H1 (cell line): ENCODE measurements at regions not wholly inside any gene's neighbourhood (a gene's known extent, or its start where the extent isn't known, plus 50 kb on each side); places are given as distances from the start of the nearest gene placed in this dataset.
"Not testable (repeated sequence)": the region's sequence is repeated elsewhere in the genome, so short reads cannot be mapped to it uniquely, and the experiment has no call there.

ENCODE experiments used
- CTCF ChIP-seq, 3 experiments: IDR thresholded peaks; 1 replicate in 2 of 3; 2 replicates in 1 of 3; pipeline versions ENCODE4 v1.5.1 to v1.6.1; 2011; ENCODE audit warnings: low read length in 3 of 3, mild to moderate bottlenecking in 3 of 3, inconsistent platforms in 2 of 3, low read depth in 1 of 3, moderate library complexity in 1 of 3; ENCODE audit not compliant: insufficient read depth in 1 of 3; ENCODE audit errors: control extremely low read depth in 1 of 3
- FOSL1 ChIP-seq: IDR thresholded peaks from 2 replicates; pipeline ENCODE4 v1.6.1; 2011; ENCODE audit warnings: mild to moderate bottlenecking, low read depth, low read length, moderate library complexity; ENCODE audit not compliant: insufficient read depth
- GABPA ChIP-seq: IDR thresholded peaks from 2 replicates; pipeline ENCODE4 v1.6.1; 2011; ENCODE audit warnings: mild to moderate bottlenecking, low read length, moderate library complexity, borderline replicate concordance; ENCODE audit not compliant: insufficient read depth
- MAX ChIP-seq: IDR thresholded peaks from 2 replicates; pipeline ENCODE4 v1.6.1; 2012; ENCODE audit warnings: inconsistent platforms
- POLR2A ChIP-seq, 2 experiments: IDR thresholded peaks; 1 replicate in 1 of 2; 2 replicates in 1 of 2; pipeline ENCODE4 v1.6.1; 2011; ENCODE audit warnings: low read depth in 2 of 2, low read length in 2 of 2, mild to moderate bottlenecking in 2 of 2; ENCODE audit errors: control extremely low read depth in 1 of 2
- POLR2AphosphoS5 ChIP-seq: IDR thresholded peaks from 2 replicates; pipeline ENCODE4 v1.6.1; 2011; ENCODE audit warnings: low read depth, low read length
- RAD21 ChIP-seq, 2 experiments: IDR thresholded peaks in 1 of 2; conservative IDR thresholded peaks in 1 of 2; 2 replicates each; pipeline ENCODE4 v1.6.1; 2011; ENCODE audit warnings: low read depth in 2 of 2, low read length in 2 of 2, improper control_type of control experiment in 1 of 2, inconsistent platforms in 1 of 2, mild to moderate bottlenecking in 1 of 2, moderate library complexity in 1 of 2

- not testable (repeated sequence) for TF ChIP-seq POLR2AphosphoS5; FOSL1; RAD21 (IDR thresholded peaks at IDR 0.05 in 1 of 2, conservative IDR thresholded peaks at IDR 0.05 in 1 of 2; ENCODE audit: low read depth in 2 of 2, low read length in 2 of 2); CTCF (IDR thresholded peaks at IDR 0.05; ENCODE audit: control extremely low read depth in 1 of 3, insufficient read depth in 1 of 3, low read depth in 1 of 3, low read length in 3 of 3); MAX; GABPA; POLR2A (IDR thresholded peaks at IDR 0.05; ENCODE audit: control extremely low read depth in 1 of 2, low read depth in 2 of 2, low read length in 2 of 2)
Measured at GRCh38 chr7:39833865-39834634, 116.0 kb upstream of the CDK13 start.
